H1 (cell line): ENCODE measurements at regions not wholly inside any gene's neighbourhood (a gene's known extent, or its start where the extent isn't known, plus 50 kb on each side); places are given as distances from the start of the nearest gene placed in this dataset.

Experiments used
- HDAC2 ChIP-seq, 2 experiments: fragments of 300-600 bp in 1 of 2; sonication (generic) in 1 of 2; IDR thresholded peaks; 2 replicates each; pipeline ENCODE4 v1.6.1; 2011 to 2012; ENCODE audit warnings: low read depth in 2 of 2, low read length in 2 of 2, mild to moderate bottlenecking in 2 of 2, moderate library complexity in 2 of 2, borderline replicate concordance in 1 of 2, inconsistent platforms in 1 of 2

DNA sequence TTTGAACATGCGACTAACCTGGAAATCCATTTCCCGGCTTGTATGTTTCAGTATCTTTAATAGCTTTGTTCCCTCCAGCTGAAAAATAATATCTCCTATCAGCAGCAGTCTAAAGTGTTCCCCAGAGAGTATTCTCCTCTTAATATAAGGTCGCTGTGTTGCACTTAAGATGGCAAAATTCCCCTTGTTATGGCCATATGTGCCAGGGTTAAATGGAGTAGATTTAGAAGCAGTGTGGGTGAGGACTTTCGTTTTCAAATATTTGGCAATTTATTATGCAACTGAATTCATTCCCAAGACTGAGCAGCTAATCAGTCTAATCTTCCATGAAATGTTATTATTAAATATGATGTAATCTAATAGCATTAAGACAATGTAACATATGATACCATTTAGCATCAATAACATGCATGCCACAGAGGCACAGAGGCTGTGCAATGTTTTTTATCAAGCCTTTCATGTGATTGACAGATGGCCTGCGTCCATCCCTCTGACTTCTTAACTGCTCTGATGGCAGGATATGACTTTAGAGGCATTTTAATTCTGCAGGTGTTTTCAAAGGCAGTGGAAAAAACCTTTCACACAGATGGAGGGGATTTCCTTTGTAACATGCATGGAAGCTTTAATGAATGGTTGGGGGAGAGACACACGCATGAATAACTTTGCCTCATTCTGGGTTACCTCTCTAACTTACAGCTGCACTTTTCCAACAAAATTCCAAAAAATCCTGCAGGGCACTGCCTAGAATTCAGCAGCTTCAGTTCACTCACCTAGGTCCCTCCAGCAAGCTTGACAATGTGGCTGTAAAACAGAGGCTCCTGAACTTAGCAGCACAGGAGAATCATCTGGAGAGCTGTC is 55.1 kb upstream of the ZPBP start (continued):
- no peak for TF ChIP-seq HDAC2 (IDR thresholded peaks at IDR 0.05; ENCODE audit: borderline replicate concordance in 1 of 2, low read depth in 2 of 2, low read length in 2 of 2)
